ENCODE measurements at regions not wholly inside any gene's neighbourhood (a gene's known extent, or its start where the extent isn't known, plus 50 kb on each side); places are given as distances from the start of the nearest gene placed in this dataset.
"Not testable (repeated sequence)": the region's sequence is repeated elsewhere in the genome, so short reads cannot be mapped to it uniquely, and the experiment has no call there.

DNA sequence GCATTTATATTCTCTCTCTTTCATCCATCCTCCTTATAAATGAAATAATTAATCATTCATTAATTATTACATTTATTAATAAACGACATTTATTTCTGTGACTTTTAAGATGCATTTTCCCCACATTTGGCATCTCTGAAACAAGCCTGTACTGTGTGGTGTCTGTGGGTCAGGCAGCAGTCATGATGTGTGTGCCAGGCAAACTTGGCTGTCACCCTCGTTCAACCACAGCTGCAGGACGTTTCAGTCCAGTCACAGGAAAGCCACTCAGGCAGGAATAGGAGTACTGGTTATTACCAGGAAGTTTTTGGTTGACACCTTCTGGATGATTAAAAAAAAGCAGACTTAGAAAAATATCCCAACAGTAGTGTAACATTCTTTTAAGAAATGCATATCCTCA, 175.6 kb upstream of the LRRC61 start:
- H3K27me3 ChIP-seq (ENCODE audit: control insufficient read depth in 2 of 2, insufficient read depth in 2 of 2, low read length in 2 of 2); H3K9ac ChIP-seq (ENCODE audit: insufficient read depth, low read length, poor library complexity, severe bottlenecking); H3K36me3 Mint-ChIP-seq; H3K9me3 Mint-ChIP-seq; H4K20me1 ChIP-seq (ENCODE audit: insufficient read depth, low read length); intact Hi-C loops (cut with micrococcal nuclease); H3K27me3 Mint-ChIP-seq (ENCODE audit: low read depth in 3 of 3); H2AFZ ChIP-seq (ENCODE audit: insufficient read depth, low read depth, low read length, poor library complexity, severe bottlenecking); H3K9me3 ChIP-seq (replicated peaks in 1 of 2; ENCODE audit: control insufficient read depth in 1 of 2, insufficient read depth in 1 of 2, low read length in 2 of 2); H3K27ac ChIP-seq (ENCODE audit: low read depth in 1 of 2, low read length in 2 of 2); H3K79me2 ChIP-seq (ENCODE audit: insufficient read depth, low read length); H3K4me1 Mint-ChIP-seq; H3K4me1 ChIP-seq (ENCODE audit: control insufficient read depth in 1 of 2, insufficient read depth in 2 of 2, low read length in 2 of 2); H3K4me3 ChIP-seq (replicated peaks in 1 of 3; ENCODE audit: low read depth in 2 of 3, low read length in 3 of 3); H3K36me3 ChIP-seq (replicated peaks in 1 of 2; ENCODE audit: control insufficient read depth in 1 of 2, insufficient read depth in 2 of 2, low read length in 2 of 2); H3K4me2 ChIP-seq (replicated peaks; ENCODE audit: extremely low read depth, low read length, poor library complexity, severe bottlenecking); H3K4me3 Mint-ChIP-seq; DNase-seq; H3K27ac Mint-ChIP-seq: not testable (repeated sequence)
- WGBS (ENCODE audit: insufficient coverage): no CpG with 5 or more reads among the region's 3 CpGs

DNA sequence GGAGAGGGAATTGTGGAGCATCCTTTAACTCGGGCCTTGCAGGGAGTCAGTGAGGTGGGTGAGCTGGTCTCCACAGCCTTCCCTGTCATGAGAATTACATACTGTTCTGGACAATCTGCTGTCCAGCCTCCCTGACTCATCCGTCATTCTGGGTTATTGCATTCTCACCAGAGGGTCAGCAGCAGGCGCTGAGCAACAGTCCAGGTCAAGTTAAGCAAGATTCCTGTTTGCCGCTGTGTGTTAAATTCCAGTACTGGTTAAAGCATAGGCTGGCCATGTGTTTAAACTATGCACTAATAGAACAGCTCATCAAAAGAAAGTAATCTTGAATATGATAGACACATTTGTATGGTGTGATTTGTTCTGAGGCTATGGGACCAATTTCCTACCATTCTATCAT, 167.1 kb upstream of the LRRC61 start:
- H4K20me1 ChIP-seq (ENCODE audit: insufficient read depth, low read length); H3K79me2 ChIP-seq (ENCODE audit: insufficient read depth, low read length); H3K9me3 Mint-ChIP-seq; H3K9me3 ChIP-seq (replicated peaks in 1 of 2; ENCODE audit: control insufficient read depth in 1 of 2, insufficient read depth in 1 of 2, low read length in 2 of 2); H3K27me3 Mint-ChIP-seq (ENCODE audit: low read depth in 3 of 3); H3K4me3 ChIP-seq (replicated peaks in 1 of 3; ENCODE audit: low read depth in 2 of 3, low read length in 3 of 3); H3K27ac ChIP-seq (ENCODE audit: low read depth in 1 of 2, low read length in 2 of 2); H2AFZ ChIP-seq (ENCODE audit: insufficient read depth, low read depth, low read length, poor library complexity, severe bottlenecking); H3K36me3 Mint-ChIP-seq; intact Hi-C loops (cut with micrococcal nuclease); H3K27ac Mint-ChIP-seq; H3K4me1 Mint-ChIP-seq; H3K27me3 ChIP-seq (ENCODE audit: control insufficient read depth in 2 of 2, insufficient read depth in 2 of 2, low read length in 2 of 2); H3K4me3 Mint-ChIP-seq; H3K4me1 ChIP-seq (ENCODE audit: control insufficient read depth in 1 of 2, insufficient read depth in 2 of 2, low read length in 2 of 2); H3K36me3 ChIP-seq (replicated peaks in 1 of 2; ENCODE audit: control insufficient read depth in 1 of 2, insufficient read depth in 2 of 2, low read length in 2 of 2); H3K9ac ChIP-seq (ENCODE audit: insufficient read depth, low read length, poor library complexity, severe bottlenecking); H3K4me2 ChIP-seq (replicated peaks; ENCODE audit: extremely low read depth, low read length, poor library complexity, severe bottlenecking); DNase-seq: not testable (repeated sequence)
- WGBS (ENCODE audit: insufficient coverage): no CpG with 5 or more reads among the region's 4 CpGs

DNA sequence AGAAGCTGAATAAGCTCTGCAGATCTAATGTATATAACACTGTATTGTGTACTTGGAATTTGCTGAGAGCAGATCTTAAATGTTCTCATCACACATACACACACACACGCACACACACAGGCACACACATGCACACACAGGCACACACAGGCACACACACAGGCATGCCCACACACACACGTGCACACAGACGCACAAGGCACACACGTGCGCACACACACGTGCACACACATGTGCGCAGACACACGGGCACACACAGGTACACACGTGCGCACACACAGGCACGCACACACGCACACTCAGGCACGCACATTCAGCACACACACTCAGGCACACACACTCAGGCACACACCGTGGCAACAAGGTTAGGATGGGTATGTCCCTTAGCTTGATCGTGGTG, 164.5 kb upstream of the LRRC61 start:
- H3K27me3 Mint-ChIP-seq (ENCODE audit: low read depth in 3 of 3); H3K27ac ChIP-seq (ENCODE audit: low read depth in 1 of 2, low read length in 2 of 2); H3K4me3 ChIP-seq (replicated peaks in 1 of 3; ENCODE audit: low read depth in 2 of 3, low read length in 3 of 3); H3K4me3 Mint-ChIP-seq; H2AFZ ChIP-seq (ENCODE audit: insufficient read depth, low read depth, low read length, poor library complexity, severe bottlenecking); H3K9me3 Mint-ChIP-seq; H3K36me3 Mint-ChIP-seq; H3K36me3 ChIP-seq (replicated peaks in 1 of 2; ENCODE audit: control insufficient read depth in 1 of 2, insufficient read depth in 2 of 2, low read length in 2 of 2); H3K27ac Mint-ChIP-seq; DNase-seq; H3K4me1 ChIP-seq (ENCODE audit: control insufficient read depth in 1 of 2, insufficient read depth in 2 of 2, low read length in 2 of 2); H3K27me3 ChIP-seq (ENCODE audit: control insufficient read depth in 2 of 2, insufficient read depth in 2 of 2, low read length in 2 of 2); intact Hi-C loops (cut with micrococcal nuclease); H3K4me2 ChIP-seq (replicated peaks; ENCODE audit: extremely low read depth, low read length, poor library complexity, severe bottlenecking); H3K79me2 ChIP-seq (ENCODE audit: insufficient read depth, low read length); H3K9me3 ChIP-seq (replicated peaks in 1 of 2; ENCODE audit: control insufficient read depth in 1 of 2, insufficient read depth in 1 of 2, low read length in 2 of 2); H4K20me1 ChIP-seq (ENCODE audit: insufficient read depth, low read length); H3K4me1 Mint-ChIP-seq; H3K9ac ChIP-seq (ENCODE audit: insufficient read depth, low read length, poor library complexity, severe bottlenecking): not testable (repeated sequence)
- WGBS (ENCODE audit: insufficient coverage): 92% methylated on average over 12 of the region's 15 CpGs

DNA sequence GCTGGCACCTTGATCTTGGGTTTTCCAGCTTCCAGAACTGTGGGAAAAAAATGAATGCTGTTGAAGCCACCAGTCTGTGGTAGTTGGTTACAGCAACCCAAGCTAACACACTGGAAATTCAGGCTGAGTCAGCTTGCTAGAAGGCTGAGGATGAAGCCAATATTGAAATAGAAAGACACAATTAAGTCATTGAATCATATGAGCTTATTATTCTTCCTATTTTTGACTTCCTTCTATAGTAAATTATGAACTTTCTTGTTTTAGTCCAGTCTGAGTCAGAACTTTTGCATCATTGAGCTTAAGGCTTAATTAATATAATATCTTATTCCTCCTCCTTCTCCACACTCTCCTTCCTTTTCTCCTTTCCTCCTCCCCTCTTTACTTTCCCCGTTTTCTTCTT, 153.6 kb upstream of the LRRC61 start:
- no CpG with 5 or more reads among the region's 1 CpG for WGBS (ENCODE audit: insufficient coverage)
- H3K4me3 ChIP-seq (replicated peaks in 1 of 3; ENCODE audit: low read depth in 2 of 3, low read length in 3 of 3); H3K27ac ChIP-seq (ENCODE audit: low read depth in 1 of 2, low read length in 2 of 2); H2AFZ ChIP-seq (ENCODE audit: insufficient read depth, low read depth, low read length, poor library complexity, severe bottlenecking); H3K9ac ChIP-seq (ENCODE audit: insufficient read depth, low read length, poor library complexity, severe bottlenecking); H3K36me3 ChIP-seq (replicated peaks in 1 of 2; ENCODE audit: control insufficient read depth in 1 of 2, insufficient read depth in 2 of 2, low read length in 2 of 2); H3K4me1 Mint-ChIP-seq; H3K4me2 ChIP-seq (replicated peaks; ENCODE audit: extremely low read depth, low read length, poor library complexity, severe bottlenecking); H3K4me1 ChIP-seq (ENCODE audit: control insufficient read depth in 1 of 2, insufficient read depth in 2 of 2, low read length in 2 of 2); H3K79me2 ChIP-seq (ENCODE audit: insufficient read depth, low read length); H3K4me3 Mint-ChIP-seq; H3K9me3 ChIP-seq (replicated peaks in 1 of 2; ENCODE audit: control insufficient read depth in 1 of 2, insufficient read depth in 1 of 2, low read length in 2 of 2); H3K27me3 ChIP-seq (ENCODE audit: control insufficient read depth in 2 of 2, insufficient read depth in 2 of 2, low read length in 2 of 2); H3K27me3 Mint-ChIP-seq (ENCODE audit: low read depth in 3 of 3); intact Hi-C loops (cut with micrococcal nuclease); H4K20me1 ChIP-seq (ENCODE audit: insufficient read depth, low read length); H3K36me3 Mint-ChIP-seq; H3K9me3 Mint-ChIP-seq: not testable (repeated sequence)
- peak; percentile 0 to 48 (median 6) for DNase-seq
- peak overlapping the region; percentile 55 to 92 (median 66) for H3K27ac Mint-ChIP-seq

Data from CD14-positive monocyte (primary cell).